GM21717 (cell line): ENCODE measurements at regions not wholly inside any gene's neighbourhood (a gene's known extent, or its start where the extent isn't known, plus 50 kb on each side); places are given as distances from the start of the nearest gene placed in this dataset.
A peak's percentile ranks its signal among the peaks of the same experiment; 100 is the strongest.

ENCODE experiments used
- ATAC-seq: cut with Tn5 transposase; IDR thresholded peaks from one replicate; pipeline ENCODE4 v1.9.1; 2021; ENCODE audit warnings: mild to moderate bottlenecking, moderate library complexity; ENCODE audit not compliant: unreplicated experiment

DNA sequence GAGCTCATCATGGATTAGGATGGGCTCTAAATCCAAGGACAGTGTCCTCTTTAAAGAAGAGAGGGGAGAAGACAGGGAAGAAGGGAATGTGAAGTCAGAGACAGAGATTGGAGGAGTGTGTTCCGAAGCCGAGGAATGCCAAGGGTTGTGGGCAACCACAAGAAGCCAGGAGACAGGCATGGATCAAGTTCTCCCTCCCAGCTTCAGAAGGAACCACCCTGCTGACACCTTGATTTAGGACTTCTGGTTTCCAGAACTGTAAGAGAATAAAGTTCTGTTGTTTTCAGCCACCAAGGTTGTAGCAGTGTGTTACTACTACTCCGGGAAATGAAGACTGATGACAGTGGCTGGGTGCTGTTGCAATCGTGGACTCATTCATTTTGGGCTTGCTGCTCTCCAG lies 120.1 kb downstream of the RPS12 start:
- no peak for ATAC-seq

DNA sequence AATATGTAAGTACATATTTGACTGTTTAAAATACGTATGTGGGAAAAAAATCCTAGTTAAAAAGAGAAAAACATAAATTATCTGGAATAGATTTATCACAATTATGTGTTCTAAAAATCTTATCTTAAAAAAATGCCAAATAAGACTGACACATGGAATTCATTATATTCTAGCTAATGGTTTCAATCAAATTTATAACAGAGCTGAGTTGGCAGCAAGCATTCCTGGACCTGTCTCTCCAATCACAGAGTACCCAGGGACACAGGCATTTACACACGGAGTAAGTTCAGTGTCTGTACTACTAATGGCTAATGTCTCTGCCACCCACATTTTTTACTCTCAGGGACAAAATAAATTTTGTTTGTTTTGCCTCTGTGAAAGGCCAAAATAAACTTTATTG lies 122.3 kb downstream of the RPS12 start:
- no peak for ATAC-seq

DNA sequence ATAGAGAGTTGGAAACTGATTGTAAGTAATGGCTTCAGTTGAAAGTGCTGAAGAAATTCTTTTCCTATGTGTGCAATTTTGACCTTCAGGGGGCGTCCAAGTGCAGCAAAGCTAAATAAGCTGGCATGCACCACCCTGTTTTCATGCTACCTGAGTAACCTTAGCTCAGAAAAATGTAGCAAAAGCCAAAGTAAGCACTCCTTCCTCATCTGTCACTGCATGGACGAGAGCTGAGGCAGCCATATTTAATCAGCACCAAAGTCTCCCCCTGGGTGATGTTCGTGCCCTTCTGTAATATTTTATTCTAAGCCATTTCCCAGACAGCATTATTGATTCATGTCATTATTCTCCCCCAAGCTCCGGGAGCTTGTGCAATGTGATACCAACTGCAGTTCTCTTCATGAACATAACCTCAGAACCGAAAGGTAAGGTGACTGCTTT lies 123.1 kb downstream of the RPS12 start:
- no peak for ATAC-seq

DNA sequence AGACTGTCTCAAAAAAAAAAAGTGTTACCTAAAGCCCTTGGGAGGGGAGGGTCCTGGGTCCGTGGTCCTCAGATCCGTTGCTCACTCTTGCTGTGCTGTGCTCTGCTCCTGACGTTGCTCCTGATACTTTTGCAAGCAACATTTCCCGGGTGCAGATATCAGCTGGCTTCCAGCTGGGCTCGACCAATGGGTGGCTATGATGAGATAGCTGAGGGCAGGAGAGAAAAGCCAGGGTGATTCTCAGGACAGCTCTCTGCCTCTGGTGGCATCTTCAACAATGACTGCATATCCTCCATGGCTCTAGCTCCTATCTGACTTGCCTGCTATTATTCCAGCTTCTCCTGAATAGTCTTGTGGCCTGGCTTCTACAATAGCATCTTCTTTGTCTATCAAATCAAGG lies 134.5 kb downstream of the RPS12 start:
- ATAC-seq, result no peak

DNA sequence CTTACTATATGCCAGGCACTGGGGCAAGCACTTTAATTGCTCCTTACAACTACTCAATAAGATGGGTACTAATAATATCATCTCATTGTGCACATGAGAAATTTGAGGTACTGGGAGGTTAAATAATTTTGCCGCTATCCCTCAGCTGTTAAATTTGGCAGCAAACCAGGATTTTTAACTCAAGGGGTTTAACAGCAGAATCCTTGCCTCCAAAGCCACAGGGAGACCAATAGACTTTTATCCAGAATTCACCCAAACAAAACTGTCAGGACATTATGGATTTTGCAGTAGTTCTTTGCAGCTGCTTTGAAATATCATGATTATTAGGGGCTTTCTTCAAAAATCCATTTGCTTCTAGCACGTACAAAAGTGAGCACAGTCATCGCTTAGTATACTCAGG lies 136.2 kb downstream of the RPS12 start:
- ATAC-seq, result no peak

DNA sequence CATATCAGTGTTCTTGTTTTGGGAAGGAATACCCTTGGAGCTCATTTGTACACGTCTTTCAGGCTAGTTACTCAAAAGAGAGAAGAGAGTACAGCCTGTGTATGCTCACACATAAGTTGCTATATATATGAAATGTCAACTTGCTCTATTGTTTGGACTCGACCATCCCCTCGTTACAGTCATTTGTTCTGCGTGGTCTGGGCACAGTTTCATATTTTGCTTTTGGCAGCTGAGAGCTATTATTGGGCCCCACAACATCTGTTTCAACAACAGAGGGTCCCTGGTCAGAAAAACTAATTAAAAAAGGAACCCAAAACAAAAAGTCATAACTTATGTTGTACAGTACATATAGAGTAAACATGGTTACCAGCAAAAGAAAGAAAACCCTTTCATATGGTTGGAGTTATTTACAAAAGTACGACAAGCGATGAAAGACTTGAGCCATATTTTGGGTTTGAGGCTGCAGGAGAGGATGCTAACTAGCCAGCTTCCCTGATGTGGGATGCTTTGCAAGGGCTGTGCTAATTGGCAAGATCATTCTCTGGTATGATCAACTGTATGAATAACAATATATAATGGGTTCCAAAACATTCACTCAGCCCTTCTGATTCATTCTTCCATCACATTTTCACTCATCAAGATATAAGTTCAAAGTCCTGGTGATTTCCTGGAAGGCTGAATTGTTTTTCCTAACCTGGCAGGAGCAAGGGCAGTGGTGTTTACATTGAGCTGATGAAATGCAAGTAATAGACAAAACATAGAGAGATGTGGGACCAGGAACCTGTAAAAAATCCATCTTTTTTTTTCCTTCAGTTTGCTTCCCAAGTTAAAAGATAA lies 137.9 kb downstream of the RPS12 start:
- no peak for ATAC-seq

DNA sequence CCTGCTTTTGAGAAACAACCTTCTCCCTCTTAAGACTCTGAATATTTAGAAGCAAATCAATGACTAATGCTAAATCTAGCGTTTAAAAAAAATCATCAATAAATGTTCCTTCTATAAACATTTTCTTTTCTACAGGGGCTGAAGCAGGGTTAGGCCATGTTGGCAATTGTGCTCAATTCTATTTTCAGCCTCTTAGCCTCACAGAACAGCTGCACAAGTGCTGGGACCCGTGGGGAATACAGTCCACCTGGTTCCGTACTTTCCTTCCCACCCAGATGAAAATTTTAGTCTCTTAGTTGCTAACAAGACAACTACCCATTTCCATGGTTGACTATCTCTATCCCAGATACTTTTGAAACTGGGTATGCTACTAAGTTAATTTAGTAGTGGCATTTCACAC lies 138.6 kb downstream of the RPS12 start:
- ATAC-seq, result no peak

DNA sequence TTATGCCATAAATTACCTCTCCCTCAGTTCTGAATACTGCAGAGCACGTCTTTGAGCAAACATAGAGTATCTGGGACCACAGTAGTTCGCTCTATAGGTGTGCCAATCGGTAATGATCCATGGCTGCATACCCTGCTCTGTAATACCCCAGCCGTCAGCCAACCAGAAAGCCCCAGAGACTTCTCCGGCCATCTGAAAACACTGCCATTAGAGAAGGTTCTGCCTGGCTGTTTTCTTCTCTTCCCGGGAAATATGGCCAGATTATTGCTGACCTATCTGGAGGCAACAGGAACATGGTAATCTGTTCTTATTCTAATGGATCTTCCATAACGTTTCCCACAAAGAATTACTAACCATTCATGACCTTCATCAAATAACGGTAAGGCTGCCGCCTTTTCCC lies 139.9 kb downstream of the RPS12 start:
- ATAC-seq, result no peak

DNA sequence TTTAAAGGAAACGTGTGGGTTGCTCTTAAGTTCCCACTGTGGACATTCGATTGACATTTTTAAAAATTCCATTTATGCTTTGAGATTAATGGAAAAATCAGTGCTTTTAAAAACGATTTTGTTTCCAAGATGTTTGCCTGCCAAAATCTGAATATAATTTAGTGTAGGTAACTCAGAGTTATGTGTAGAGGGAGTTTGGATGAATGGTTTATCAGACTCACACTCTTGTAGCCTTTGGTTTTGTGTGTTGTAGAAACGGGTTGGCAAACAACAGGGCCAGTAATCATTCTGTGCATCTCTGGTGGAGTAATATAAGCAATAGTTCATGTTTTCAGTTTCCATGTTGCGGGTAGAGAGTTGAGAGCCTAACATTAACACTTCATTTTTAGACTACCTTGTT lies 140.6 kb downstream of the RPS12 start:
- no peak for ATAC-seq

DNA sequence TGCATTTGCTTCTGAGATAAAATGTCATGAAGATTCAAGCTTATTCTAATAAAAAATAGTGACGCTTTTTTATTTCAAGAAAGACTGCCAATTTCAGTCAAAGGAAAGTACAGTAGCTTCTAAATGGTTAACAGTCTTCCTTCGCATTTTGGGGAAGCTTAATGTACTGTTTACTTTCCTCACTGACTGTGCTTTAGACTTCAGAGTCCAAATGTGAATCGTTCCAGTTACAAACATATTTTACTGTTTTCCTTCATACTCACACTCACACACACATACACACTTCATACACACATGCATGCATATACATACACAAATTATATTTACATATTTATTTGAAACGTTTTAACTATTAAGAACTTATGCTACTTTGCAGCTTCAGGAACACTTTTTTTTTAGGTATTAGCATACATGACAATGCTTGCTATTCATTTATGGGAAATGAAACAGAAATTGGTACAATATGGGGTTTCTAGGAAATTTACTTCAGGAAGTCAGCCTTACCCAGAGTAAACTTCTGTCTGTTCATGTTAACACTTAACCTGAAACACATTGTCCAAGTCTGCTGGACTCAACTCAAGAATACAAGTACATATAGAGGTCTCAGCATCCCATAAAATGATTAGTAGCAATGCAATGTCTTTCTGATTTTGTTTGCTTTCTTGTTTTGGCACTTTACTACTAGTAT lies 145.4 kb downstream of the RPS12 start:
- no peak for ATAC-seq

DNA sequence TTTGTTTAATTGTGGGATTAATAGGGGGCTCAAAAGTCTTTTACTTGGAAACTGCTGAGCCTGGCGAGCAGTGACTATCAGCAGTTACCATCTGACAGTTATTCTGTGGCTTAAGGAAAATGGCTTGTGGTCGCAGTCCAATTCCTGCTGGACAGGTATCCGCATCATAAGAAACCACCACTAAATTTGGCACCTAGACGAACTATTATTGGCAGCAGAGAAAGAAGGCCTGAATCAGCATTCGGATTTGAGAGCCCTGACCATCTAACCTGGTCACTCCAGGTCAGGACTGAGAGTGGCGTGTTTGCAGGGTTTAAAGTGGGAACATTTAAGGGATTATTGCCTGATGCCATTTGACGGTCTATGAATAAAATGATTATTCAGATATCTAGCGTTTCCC lies 146.4 kb downstream of the RPS12 start:
- ATAC-seq, result no peak

DNA sequence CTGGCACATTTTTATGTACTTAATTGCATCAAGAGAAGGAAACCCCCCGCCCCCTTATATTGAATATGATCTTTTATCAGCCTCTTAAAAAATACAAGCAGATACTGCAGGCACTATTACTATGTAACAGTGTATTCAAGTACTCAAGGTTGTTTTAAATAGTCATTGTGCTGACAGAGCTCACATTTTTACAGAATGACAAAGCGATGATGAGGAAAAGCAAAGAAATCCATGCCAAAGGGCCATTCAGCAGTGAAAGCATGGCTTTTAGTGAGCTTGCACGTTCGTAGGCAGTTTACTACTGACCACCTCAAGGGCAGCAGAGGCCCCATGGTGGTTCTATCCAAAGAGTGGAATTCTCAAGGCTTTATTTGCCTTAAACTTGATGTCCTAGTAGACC lies 146.8 kb downstream of the RPS12 start:
- no peak for ATAC-seq

DNA sequence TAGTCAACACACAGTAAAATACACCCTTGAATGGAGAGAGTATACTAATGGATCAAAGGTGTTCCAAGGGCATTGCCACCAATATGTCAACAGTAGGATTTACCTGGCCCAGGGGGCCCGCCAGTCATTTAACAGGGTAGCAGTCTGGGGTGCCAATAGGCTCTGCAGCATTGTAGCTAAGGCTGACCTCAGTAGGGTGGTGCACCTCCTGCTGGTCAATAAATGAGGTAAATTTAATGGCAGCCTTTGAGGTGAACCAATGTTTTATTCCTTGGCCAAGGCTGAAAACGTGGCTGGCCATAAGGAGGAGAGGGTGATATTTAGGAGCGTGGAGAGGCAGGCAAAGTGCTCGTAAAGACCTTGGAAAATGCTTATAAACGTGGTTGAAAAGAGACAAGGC lies 147.2 kb downstream of the RPS12 start:
- ATAC-seq, result no peak

DNA sequence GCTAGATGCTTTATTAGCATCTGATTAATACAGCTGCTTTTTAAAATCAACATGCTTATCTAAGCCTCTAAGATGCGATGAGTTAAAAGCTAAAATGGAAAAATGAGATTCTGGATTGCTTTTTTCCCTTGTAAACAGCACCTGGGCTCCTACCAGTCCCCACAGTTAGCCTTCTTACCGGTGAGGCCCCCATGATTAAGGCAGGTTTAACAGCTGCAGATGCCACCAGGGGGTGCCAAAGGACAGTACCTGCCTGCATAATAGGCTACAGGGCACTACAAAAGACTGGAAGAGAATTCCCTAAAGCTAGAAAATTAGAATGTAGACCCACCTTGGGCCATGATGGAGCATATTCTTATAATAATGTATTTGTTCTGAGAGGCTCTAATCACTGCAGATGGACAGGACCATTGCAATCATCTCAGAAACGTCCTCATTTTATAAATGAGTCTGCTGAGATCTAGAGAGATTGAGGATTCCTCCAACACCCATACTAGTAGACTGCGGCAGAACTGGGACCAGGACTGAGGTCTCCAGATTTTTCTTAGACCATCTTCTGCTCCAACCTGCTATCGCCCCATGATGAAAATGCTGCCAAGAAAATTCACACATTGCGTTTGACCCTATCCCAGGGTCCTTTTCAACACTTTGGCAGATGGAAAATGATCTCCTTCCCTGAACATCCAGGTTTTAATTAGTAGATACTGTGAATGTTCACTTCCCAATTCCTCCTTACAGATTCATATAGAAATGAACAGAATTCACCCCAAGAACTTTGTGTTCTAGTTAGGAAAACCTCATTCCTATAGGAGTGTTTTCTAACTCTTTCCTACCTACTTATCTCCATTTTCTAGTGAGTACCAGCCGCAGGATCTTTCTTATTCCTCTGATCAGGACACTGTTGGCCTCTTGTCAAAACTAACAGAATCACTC lies 148.8 kb downstream of the RPS12 start:
- peak; percentile 69 for ATAC-seq

DNA sequence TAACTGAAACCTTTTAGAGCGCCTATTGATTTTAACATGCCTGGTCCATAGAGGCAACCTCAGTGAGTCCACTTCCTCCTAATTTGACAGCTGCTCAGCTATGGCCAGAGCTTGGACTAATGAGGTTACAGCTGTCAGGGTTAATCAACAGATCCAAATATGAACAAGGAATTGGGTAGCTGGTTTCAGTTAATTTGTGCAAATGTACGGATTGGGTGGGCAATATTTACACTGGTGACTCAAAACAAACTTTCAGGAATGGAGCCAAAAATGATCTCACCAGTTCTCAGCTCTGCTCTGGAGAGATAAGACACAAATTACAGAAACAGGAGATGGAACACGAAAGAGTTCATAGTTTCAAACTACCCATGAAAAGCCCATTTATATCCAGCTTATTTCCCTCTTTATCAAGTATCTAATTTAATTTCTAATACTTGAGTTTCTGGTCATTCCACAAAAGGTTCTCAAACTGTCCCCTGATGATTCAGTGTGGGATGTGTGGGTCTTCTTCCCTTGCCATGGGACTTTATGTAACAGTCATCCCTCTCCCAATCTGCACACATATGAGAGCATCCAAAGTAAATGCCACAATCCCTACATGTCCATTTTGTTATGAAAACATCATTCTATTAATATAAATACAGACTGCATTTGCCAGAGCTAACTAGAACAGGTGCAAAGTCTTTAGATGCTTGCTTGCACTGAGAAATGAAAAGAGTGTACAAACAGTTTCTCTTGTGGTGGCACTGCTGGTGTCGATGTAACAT lies 149.9 kb downstream of the RPS12 start:
- ATAC-seq, result no peak

DNA sequence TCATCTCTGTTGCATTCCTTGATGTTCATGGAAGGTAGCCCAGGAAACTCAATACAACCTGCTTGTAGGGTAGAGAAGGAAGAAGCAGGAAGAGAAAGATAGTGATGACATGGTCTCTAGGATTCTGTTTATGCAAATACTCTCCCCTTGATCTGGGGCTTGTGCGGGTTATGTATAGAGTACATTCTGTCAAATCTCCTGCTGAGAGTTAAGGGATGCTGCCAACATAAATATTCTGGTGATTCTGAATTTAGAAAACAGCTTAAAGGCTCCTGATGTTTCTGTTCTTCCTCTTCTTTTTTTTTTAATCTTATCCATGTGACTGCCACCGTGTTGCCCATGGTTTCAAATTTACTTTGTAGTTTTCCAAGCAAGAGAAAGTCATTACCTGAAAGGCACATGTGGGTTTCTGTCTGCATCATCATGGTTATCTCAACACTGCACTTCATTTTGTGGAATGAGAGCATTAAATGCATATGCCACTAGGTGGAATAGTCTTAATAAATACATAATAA lies 150.6 kb downstream of the RPS12 start:
- ATAC-seq, result no peak

DNA sequence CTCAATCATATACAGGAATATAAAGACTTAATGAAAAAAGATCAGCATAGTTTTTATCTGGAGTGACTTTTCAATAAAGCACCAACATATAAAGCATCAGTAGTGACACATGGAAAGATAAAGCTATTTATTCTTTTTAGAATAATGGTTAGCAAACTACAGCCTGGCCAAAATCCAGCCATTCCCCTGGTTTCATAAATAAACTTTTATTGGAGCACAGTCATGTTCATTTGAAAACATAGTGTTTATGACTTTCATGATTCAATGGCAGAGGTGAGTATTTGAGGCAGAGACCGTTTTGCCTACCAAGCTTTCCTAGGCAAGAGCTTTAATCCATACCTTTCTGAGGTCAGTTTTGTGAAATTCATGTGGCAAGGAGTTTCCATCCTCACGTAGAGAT lies 153.5 kb downstream of the RPS12 start:
- ATAC-seq, result no peak

DNA sequence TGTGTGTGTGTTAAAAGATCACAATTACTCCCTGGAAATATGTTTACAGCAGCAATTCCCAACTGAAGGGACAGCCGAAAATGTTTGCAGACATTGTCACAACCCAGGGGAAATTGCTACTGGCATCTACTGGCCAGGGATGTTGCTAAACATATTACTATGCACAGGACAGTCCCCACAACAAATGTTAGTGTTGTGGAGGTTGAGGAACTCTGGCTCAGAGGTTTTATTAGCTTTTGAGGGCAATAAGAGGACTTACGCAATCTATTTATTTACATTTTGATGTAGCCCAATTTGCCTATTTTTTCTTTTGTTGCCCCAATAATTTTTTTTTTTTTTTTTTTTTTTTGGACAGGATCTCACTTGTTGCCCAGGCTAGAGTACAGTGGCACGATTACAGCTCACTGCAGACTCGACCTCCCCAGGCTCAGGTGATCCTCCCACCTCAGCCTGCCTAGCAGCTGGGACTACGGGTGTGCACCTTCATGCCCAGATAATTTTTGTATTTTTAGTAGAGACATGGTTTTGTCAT lies 154.1 kb downstream of the RPS12 start:
- no peak for ATAC-seq

DNA sequence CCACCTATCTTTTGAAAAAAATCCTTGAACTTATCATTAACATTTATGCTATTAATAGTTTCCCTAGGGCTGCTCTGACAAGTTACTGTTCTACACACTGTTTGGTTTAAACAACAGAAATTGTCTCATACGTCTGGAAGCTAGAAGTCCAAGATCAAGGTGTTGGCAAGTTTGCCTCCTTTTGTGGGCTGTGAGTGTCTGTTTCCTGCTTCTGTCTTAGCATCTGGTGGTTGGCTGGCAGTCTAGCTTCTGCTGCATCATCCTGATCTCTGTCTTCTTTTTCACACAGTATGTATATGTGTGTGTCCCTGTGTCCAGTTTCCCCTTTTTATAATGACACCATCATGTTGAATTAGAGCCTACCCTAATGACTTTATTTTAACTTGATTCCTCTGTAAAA lies 154.8 kb downstream of the RPS12 start:
- no peak for ATAC-seq

DNA sequence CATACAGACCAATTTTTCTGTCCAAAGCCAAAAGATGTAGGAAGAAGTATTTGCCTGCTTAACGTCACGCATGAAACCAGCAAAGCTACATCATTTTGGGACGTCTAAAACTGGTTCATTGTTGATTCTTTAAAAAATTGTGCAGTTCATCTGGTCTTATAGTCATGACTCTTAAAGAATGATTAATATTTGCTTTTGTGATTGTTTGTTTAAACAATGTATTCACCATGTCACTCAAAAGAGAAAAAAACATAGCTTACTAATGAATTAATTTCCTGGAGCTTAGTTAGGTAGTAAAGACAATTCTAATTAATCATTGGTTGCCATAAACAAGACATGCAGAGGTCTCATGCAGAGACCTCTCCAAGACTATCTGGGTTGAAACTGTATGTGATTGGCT lies 157.3 kb downstream of the RPS12 start:
- no peak for ATAC-seq
